HG02981 (cell line): ENCODE measurements at regions not wholly inside any gene's neighbourhood (a gene's known extent, or its start where the extent isn't known, plus 50 kb on each side); places are given as distances from the start of the nearest gene placed in this dataset.
"Not testable (repeated sequence)": the region's sequence is repeated elsewhere in the genome, so short reads cannot be mapped to it uniquely, and the experiment has no call there.

Source experiments
- ATAC-seq: cut with Tn5 transposase; IDR thresholded peaks from one replicate; pipeline ENCODE4 v1.9.1; 2021; ENCODE audit warnings: mild to moderate bottlenecking, moderate library complexity; ENCODE audit not compliant: unreplicated experiment

GRCh38 chr15:31217067-31217466, 109.6 kb upstream of the KLF13 start:
- no peak for ATAC-seq

GRCh38 chr15:31217566-31218270, 108.9 kb upstream of the KLF13 start:
- ATAC-seq, result no peak

DNA sequence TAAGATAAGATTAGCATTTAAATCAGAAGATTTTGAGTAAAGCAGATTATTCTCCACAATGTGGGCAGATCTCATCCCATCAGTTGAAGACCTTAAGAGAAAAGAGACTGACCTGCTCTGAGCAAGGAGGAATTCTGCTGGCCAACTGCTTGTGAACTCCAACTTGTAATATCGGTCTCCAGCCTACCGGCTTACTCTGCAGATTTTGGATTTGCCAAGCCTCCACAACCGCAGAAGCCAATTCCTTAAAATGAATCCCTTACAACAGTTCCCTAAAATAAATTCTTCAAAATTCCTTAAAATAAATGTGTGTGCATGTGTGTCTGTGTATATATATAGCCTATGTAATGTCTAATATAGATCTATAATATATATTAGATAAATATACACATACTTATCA, 107.4 kb upstream of the KLF13 start:
- ATAC-seq, result no peak

- no peak for ATAC-seq
These were observed 104.6 kb upstream of the KLF13 start for GRCh38 chr15:31221936-31222515.

DNA sequence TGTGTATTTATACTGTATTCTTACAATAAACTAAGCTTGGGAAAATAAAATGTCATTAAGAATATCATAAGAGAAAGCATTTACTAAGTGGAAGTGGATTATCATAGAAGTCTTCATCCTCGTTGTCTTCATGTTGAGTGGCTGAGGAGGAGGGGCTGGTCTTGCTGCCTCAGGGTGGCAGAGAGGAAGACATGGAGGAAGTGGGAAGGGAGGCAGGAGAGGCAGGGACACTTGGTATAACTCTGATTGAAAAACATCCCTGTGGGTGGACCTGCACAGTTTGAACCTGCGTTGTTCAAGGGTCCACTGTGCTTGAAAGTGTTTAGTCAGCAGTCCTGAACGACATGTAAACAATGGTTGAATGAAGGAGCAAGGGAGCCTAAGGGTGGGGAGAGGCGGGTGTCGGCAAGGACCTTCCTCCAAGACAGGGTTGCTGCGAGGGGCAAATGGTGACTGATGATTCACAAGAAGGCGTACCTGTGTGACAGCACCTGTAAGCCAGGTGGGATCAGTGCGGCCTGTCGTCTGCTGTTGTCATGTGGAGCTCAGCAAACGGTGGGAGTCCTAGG, 103.8 kb upstream of the KLF13 start:
- no peak for ATAC-seq

DNA sequence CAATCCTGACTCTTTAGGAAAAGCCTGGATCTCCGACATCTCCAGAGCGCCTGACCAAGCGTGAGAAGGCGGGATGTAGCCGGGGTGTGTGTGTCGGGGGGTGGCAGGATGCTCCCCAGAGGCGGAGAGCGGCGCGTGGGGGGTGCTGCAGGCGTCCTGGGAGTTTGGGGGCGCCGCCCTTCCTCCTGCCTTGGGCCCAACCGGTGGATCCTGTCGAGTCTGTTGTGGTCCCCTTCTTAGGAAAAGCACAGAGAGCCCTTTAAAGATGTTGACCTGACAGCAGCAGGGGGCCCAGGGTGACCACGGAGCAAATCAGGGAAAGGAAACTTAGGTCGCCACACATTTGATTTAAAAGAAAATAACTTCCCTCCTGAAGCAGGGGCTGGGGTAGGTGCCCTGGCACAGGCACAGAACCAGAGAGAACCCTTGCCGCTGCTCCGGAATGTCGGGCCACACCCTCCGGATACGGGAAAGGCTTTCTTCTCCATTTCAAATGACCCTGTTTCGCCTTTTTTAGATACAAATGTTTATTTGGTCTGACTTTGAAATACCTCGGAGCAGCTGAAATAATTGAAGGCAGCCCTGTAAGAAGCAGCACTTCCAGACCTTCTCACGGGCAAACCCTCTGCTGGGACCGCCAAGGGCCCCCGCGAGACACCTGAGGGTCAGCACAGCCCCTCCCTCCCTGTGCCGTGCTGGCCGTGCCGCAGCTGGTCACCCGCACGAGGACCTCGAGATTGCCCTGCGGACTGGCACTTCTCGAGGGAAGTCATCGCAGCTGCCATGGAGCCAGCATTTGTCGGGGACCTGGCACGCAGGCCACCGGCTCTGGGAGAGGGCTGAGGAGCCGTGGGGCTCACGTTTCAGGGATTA, 102.9 kb upstream of the KLF13 start:
- no peak for ATAC-seq

- not testable (repeated sequence) for ATAC-seq
These were observed 102.0 kb upstream of the KLF13 start for GRCh38 chr15:31224661-31225060.

DNA sequence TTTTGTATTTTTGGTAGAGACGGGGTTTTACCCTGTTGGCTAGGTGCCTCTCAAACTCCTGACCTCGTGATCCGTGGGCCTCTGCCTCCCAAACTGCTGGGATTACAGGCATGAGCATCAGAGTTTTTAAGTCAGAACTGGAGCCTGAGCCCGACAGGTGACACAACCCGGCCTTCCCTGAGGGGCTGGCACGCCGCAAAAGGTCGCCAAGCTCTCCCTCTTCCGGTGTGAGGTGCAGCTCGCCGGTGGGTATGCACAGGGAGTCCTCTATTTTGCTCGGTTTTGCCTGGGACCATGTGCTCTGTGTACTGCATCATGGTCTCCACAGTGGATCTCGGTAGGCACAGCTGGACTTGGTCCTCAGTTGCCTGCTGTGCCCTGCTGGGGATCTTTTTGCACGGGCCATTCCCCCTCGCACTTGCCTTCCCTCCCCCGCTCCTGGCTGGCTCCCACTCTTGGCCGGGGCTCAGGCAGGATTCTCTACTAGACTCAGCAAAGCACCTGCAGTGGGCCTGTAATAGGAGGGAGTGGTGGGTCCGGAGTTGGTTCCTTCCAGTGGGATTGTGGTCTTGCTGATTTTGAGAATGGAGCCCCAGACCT, 101.2 kb upstream of the KLF13 start:
- no peak for ATAC-seq

- no peak for ATAC-seq
These were observed 100.6 kb upstream of the KLF13 start for GRCh38 chr15:31226021-31226420.

DNA sequence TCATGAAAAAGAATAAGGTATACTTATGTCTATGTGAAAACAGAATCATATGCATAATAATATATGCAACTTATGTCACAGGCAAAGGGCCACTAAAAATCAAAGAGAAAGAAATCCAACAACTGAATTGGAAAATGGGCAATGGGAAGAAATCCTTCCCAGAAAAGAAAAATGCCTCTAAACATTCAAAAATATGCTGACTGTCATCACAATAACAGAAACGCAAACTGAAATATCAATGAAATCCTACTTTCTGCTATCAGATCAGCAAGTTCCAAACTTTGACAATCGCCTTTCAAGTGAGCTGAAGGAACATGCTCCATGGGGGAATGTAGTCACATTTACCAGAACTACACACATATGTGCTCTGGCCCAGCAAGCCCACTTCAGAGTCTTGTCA, 99.4 kb upstream of the KLF13 start:
- no peak for ATAC-seq

DNA sequence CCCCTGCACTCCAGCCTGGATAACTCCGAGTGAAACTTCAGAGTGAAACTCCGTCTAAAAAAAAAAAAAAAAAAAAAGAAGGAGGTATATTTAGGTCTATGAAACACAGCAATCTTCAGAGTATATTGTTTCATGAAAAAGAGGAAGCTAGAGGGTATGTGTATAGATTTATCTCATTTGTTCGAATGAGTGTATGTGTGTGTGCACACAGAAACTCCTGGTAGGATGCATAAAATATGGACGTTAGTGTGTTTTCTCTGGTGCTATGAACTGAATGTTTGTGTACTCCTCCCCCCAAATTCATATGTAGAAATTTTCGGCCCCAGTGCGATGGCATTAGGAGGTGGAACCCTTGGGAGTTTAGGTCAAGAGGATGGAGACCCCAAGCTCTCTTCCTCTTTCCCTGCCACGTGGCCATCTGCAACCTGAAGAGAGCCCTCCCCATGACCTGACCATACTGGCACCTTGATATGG, 98.6 kb upstream of the KLF13 start:
- ATAC-seq, result no peak

DNA sequence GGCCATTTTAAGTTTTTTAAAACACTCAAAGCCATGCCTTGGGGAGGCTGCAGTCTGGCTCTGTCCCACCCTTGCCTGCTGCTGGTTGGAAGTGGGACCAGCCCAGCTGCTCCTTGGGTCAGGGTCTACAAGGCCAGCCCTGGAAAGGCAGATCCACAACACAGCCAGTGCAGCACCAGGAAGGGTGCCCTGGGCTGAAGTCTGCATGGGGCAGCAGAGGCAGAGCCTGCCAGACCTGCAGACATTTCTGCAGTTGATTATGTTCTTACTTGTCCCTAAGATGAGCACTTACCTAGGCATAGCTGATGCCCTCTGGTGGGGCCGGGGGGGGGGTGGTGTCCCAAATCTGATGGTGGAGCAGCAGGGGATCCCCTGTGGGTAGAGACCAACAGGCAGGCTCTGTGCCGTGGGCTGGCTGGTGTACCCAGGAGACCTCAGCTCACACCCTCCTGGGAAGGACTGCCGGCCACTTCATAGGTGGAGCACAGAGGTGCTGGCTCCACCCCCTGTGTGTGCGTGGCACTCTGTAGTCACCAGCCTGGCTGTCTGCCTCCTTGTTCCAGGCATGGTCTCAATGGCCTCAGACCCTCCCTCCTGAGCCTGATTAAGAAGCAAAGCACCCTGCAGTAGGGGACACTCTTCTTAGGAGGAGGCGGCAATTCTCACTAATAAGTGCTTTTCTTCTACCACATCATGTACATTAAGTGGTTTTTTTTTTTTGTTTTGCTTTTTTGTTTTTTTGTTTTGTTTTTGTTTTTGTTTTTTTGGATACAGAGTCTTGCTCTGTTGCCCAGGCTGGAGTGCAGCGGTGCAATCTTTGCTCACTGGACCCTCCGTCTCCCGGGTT, 97.4 kb upstream of the KLF13 start:
- ATAC-seq, result peak; percentile 58

DNA sequence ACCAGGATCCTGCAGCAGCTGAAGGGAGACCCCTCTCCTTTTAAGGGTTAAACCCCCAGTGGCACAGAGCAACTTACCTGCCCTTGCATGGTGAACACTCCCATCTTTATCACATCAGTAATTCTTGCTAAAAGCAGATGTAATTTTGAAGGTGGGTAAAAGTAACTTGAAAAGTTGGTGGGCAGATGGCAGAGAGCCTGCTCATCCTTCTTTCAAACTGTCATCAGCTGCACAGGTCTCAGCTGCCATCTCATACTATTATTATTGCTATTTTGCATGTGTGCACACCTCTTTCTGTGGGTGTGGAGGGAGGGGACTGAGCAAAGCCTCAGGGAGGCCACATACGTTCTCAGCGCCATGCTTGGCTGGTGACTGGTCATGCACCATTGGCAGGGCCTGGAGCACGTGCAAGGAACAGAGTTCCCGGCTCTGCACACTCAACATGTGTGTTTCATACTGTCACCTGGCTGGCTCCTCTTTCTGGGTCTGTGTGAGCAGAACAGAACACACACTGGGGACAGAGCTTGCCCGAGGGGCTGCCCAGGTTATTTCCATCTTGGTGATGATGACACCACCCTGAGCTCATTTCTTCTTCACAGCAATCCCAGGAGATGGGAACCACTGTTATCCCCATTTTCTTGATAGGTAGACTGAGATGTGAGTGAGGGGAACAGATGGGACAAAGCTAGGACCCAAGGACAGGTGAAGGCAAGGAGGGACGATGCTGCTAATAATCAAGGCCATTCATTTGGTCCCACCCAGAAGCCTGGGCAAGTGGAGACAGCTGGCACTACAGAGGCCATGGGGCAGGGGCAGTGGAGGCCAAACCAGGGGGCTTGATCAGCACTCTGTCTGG, 95.8 kb upstream of the KLF13 start:
- peak; percentile 83 for ATAC-seq

DNA sequence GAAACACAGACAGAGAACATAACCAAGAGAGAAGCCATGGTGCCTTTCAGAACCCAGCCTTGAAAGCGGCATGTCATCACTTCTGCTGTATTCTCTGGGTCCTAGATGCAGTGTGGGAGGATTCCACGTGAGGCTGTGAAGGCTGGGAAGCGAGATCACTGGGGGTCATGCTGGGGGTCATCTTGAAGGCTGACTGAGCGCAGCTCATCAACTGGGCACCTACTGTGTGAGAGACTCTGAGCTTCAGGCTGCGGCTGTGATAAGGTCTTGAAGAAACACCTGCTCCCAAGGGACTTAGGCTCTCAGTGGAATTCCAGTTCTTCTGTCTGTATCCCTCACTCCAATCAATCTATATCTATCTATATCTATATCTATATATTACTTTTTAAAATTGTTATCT, 91.8 kb upstream of the KLF13 start:
- ATAC-seq, result no peak

DNA sequence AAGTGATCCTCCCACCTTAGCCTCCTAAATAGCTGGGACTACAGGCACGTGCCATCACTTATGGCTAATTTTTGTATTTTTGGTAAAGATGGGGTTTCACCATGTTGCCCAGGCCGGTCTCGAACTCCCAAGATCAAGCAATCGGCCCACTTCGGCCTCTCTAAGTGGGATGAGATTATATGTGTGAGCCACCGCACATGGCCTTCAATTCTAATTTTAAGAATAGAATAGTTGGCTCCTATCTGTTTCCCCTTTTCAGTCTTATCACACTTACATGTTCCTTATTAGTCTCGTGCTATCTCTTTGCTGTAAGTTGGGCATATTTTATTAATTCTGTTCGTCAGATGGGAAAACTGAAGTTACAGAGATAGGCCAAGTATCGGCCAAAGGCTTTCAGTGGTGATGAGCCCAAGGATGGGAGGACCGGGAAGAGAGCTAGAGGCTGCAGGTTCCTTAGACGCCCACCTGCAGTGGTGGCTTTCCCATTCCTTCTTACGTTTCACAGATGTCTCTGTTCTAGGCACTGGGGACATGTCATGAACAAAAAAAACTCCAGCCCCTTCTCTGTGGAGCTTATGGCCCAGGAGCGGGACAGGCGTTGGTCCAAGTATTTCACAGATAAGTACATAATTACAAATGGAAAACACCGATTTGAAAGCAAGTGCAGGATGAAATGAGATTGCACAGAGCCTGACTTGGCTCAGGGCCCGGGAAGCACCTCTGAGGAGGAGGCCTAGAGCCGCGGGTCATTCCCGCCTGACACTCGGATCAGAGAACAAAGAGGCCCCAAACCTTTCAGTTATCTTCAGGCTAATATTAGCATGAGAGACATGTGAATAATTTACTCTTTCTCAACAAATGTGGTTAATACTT, 91.1 kb upstream of the KLF13 start:
- ATAC-seq, result peak; percentile 43

DNA sequence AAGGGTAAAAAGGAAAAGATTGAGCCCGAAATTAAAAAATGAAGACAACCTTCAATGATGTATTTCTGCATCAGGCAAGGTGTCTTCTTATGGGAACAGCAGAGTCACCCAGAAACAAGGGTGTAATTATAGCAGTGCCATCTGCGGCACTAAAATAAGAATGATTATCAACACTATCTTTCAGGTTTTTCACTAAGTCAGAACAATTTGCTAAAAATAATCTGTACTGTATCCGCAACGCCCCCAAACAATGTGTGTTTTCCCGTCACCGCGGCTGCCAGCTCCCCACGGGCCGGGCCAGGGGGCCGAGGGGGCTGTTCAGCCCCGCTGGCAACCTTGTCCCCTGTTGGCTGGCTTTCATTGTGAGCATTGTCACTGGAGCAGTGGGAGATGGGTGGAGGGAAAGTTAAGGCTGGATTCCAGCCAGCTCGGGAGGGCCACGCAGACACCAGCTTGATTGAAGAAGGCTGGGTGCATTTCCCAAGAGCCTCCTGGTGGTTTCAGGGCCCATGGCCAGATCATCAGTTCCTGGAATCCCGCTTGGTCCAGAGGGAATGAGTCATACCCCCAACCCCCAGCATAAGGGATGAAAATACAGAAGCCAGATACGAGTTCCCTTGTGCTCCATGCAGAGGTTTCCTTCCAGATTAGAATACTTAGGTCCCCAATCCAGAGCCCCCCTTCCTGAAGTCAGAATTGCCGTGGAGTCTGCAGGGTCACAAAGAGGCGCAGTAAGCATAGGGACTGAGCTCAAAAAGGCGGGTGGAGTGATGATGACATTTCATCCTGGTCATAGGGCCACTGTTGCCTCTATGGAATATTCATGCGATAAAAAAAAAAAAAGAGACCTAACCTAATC, 90.2 kb upstream of the KLF13 start:
- ATAC-seq, result peak; percentile 48

DNA sequence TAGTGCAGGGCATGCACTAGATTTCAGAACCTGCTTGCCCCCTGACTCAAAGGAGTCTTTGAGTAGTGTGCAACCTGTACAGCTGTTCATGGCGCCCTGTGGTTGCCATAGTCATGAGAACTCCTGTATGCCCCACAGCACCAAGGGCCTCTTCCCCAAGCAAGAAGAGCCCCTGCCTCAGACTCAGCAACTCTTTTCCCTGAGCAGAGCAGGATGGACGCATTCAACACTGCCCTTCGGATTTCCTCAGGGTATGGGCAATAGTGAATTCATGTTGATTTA, 89.7 kb upstream of the KLF13 start:
- ATAC-seq, result no peak

DNA sequence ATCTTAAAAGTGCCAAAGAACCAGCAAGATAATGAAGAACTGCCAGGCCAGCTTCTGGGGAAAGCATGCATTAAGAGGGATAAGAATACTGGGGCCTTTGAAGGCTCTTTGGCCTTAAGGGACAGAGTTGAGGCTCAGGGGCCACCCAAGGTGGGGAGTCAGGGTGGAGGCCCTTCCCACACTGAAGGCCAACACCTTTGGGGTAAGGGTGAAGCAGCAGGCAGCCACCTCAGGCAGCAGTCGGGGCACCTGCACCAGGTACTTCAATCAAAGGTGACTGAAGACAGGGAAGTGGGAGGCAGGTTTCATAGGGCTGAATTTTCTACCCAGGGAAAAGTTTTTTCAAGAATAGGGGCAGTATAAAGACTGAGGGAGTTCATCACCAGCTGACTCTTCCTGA, 87.7 kb upstream of the KLF13 start:
- ATAC-seq, result no peak
